ENCODE measurements at regions not wholly inside any gene's neighbourhood (a gene's known extent, or its start where the extent isn't known, plus 50 kb on each side); places are given as distances from the start of the nearest gene placed in this dataset.

GRCh38 chr6:94177429-94177828 is 758.1 kb upstream of the EPHA7 start:
- TF ChIP-seq POLR2A (IDR thresholded peaks at IDR 0.05) (no peak), CTCF (IDR thresholded peaks at IDR 0.05) (no peak)

All from right lobe of liver (tissue), 4 donors.